GM12874 (cell line): ENCODE measurements at regions not wholly inside any gene's neighbourhood (a gene's known extent, or its start where the extent isn't known, plus 50 kb on each side); places are given as distances from the start of the nearest gene placed in this dataset.

Experiments used
- TF ChIP-seq, protein P1 (sequence below): IDR thresholded peaks from 2 replicates; pipeline ENCODE4 v1.5.1; 2011; ENCODE audit warnings: low read depth, mild to moderate bottlenecking, control low read depth, low read length, moderate library complexity; ENCODE audit not compliant: insufficient read depth

DNA sequence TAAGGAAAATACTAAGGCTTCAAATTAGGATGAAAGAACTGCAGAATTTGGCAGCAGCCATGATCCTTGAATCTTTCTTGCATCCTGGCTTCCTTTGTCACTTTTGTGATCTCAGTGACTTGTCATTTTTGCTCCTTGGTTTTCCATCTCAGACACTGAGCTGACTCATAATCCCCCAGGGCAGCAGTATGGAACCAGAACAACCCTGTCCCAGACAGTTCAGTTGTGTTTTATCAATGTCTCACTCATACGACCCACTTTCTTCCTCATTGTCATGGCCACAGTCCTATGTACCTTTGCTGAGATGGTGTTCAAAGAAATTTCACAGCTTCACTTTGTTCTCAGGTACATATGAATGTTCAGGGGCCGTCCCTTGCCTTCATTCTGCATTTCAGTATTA is 488.5 kb upstream of the BTBD3 start:
- TF ChIP-seq, protein P1, sequence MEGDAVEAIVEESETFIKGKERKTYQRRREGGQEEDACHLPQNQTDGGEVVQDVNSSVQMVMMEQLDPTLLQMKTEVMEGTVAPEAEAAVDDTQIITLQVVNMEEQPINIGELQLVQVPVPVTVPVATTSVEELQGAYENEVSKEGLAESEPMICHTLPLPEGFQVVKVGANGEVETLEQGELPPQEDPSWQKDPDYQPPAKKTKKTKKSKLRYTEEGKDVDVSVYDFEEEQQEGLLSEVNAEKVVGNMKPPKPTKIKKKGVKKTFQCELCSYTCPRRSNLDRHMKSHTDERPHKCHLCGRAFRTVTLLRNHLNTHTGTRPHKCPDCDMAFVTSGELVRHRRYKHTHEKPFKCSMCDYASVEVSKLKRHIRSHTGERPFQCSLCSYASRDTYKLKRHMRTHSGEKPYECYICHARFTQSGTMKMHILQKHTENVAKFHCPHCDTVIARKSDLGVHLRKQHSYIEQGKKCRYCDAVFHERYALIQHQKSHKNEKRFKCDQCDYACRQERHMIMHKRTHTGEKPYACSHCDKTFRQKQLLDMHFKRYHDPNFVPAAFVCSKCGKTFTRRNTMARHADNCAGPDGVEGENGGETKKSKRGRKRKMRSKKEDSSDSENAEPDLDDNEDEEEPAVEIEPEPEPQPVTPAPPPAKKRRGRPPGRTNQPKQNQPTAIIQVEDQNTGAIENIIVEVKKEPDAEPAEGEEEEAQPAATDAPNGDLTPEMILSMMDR: no peak

DNA sequence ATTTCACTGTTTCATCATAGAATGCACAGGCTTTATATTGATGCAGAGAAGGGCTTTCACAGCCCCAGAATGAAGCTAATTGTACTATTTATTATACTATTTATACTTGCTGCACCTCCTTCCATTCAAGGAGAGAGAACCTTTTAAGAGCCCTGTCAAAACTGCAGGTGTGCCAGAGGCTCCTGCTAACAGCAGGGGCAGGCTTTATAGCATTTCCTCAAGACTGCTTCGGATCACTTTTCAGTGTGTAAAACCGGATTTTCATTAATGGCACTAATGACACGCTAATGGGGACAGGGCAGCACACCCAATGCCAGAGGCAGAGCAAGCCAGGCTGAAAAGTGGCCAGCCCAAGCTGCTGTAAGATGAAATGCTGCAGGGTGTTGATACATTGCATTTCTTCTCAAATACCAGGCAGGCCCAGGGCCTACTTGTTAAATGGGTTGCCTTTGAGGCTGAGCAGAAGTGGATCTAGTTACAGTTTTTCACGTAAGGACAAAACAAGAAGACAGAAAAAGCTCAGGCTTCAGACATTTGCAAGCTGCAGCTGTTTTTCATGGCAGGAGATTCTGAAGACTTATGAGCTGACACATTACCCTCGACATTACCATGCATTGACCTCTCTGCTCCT is 487.7 kb upstream of the BTBD3 start:
- TF ChIP-seq, protein P1: no peak

DNA sequence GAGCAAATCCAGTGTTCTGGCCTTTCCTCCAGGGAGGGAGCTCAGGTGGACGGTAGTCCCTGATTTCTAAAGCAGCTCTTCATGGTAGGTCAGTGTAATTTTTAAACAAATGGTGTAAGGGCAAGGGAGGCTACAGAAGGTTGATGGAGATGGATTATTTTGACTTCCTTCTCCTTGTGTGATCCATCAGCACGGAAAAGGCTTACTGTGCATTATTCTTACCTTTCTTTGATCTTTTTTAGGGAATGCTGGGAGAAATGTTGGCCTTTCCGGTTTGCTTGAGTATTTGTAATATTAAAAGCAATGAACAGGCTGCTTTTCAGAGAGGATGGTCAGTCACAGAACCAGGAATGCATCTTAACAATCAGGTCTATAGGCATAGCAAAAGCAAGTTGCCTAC is 487.0 kb upstream of the BTBD3 start:
- TF ChIP-seq, protein P1: no peak

DNA sequence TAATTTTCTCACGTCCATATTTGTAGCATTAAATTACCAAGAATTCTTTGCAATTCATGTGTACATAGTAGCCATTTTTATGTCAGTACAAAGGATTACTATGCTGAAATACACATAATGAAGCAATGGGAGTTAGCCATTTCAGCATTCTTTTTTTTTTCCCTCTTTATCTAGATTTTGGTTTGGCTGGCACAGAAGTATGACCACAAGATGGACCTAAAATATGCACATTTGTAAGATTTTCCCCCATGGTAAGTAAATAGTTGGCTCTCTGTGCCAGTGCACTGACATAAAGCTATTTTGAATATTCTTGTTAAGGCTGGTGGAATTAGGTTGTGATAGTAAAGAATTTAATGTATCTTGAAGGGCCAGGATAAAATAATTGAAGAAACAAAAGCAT is 486.1 kb upstream of the BTBD3 start:
- TF ChIP-seq, protein P1: no peak

DNA sequence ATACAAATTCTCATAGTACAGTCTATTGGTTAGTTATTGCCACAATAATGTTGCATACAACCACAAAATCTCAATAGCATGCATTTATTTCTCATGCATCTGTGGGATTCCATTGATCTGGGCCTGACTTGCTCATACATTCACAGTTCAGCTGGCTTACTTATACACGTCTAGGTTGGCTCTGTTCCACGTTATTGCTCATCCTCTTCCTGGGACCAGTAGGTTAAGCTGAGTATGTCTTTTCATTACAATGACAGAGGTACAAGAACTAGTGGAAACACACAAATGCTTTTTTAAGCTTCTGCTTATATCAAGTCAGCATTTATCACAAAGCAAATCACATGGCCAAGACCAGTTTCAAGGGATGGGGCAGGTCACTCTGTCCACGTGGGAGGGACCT is 485.3 kb upstream of the BTBD3 start:
- TF ChIP-seq, protein P1: no peak

DNA sequence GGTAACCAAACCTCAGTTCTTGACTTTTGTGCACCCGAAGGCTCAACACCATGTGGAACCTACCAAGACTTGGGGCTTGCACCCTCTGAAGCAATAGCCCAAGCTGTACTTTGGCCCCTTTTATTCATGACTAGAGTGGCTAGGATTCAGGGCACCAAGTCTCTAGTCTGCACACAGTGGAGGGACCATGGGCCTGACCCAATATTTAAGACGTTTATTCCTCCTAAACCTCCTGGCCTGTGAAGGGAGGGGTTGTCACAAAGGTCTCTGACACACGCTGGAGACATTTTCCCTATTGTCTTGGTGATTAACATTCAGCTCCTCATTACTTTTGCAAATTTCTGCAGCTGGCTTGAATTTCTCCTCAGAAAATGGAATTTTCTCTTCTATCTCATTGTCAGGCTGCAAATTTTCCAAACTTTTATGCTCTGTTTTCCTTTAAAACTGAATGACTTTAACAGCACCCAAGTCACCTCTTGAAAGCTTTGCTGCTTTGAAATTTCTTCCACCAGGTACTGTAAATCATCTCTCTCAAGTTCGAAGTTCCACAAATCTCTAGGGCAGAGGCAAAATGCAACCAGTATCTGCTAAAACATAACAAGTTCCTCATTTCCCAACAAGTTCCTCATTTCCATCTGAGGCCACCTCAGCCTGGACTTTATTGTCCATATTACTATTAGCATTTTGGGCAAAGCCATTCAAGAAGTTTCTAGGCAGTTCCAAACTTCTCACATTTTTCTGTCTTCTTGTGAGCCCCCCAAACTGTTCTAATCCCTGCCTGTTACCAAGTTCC is 481.4 kb upstream of the BTBD3 start:
- TF ChIP-seq, protein P1: no peak

DNA sequence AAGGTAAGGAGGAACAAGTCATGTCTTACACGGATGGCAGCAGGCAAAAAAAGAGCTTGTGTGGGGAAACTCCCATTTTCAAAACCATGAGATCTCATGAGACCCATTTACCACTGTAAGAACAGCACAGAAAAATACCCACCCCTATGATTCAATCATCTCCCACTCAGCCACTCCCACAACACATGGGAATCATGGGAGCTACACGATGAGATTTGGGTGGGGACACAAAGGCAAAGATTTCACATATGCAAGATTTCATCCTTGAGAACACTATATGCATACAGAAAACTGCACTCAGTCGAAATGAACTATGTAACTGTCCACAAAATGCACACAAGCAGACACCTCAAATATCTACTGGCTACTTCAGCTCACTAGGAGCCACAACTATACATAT is 480.6 kb upstream of the BTBD3 start:
- TF ChIP-seq, protein P1: no peak
